GM19438 (cell line): ENCODE measurements at regions not wholly inside any gene's neighbourhood (a gene's known extent, or its start where the extent isn't known, plus 50 kb on each side); places are given as distances from the start of the nearest gene placed in this dataset.

ENCODE experiments used
- ATAC-seq: cut with Tn5 transposase; IDR thresholded peaks from one replicate; pipeline ENCODE4 v1.9.1; 2021; ENCODE audit warnings: low read depth; ENCODE audit not compliant: unreplicated experiment

DNA sequence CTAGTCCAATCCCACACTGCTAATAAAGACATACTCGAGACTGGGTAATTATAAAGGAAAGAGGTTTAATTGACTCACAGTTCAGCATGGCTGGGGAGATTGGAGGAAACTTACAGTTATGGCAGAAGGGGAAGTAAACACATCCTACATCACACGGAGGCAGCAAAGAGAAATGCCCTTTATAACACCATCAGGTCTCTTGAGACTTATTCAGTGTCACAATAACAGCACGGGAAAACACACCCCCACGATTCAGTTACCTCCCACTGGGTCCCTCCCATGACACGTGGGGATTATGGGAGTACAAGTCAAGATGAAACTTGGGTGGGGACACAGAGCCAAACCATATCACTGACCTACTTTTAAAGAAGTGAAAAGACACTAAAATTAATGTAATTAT, 1130.4 kb upstream of the SLC10A2 start:
- no peak for ATAC-seq

DNA sequence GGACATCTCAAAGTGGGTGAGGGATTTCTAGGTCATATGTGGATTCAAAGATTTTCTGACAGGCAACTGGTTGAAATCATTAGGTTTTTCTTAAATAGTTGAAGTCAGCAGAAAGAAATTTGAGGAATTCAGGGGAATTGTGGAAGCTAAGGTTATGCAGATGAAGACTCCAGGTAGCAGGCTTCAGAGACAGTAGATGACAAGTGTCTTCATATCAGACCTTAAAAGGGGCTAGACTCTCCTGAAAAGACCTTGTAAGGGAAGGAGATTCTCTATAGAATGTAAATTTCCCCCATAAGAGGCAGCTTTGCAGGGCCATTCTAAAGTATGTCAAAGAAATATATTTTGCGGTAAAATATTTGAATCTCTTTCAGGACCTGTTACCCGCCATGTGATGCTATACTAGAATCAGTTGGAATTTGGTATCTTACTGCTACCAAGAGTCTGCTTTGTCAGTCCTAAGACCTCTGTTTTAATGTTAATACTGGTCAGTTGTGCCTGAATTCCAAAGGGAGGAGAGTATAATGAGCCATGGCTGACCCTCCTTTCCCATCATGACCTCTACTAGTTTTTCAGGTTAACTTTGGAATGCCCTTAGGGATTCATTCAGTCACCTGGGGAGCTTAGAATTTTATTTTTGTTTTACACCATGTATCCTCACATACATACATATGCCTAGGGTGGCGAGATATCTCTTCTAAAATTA, 1115.5 kb upstream of the SLC10A2 start:
- ATAC-seq, result no peak

DNA sequence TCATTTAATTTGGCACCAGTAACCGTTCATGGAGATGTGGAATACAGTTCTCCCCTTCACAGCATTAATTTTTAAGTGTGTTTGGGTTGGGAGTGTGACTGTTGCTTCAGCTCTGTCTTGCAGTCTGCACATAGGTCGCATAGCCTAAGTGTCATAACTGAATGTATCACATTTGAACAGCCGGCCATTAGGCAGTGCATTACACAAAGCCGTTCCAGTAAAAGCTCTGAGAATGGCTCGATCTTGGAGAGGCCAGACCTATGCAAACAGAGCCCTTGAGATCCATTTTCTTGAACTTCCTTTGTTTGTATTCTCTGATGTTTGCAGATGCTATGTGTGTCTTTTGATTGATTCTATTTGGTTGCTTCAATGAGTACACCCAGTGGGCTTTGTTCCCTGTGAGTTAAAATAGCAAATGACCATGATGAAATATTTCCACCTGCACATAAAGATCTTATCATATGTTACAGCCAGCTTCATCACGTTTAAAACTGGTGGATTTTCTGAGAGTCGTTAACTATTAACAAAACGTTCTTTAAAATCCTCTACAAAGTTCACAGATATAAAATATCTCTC, 1104.9 kb upstream of the SLC10A2 start:
- ATAC-seq, result no peak

DNA sequence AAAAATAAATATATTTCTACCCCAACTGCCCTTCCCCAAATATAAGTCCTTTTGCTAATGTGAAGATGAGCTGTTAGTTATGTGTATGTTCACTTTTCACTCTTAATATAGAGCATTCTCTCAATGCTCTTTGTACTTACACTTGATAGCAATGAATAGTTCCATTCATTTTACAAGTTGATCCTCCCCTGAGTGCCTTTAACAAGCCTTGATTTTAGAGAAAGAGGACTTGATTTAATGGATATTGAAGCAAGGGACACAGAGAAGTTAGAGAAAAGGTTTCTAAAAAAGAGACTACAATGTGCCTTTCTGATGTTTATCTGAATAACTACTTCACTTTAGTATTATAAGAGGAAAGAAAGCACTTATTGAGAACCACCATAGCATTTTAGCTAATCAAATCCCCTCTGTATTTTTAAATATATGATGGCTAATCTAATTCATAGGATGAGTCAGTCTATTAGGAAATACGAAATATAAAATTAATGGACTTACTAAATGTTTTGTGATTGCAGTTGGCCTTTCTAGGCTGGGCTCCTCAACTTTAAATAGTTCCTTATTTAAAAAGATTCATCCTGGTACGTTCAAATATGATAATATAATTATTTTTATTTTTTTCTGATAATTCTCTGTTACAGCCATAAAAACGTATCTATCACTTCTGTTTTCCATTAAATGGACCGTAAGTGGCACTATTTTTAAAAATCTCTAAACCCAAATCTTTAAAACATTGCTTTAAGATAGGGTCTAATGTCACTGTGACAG, 1097.8 kb upstream of the SLC10A2 start:
- no peak for ATAC-seq

DNA sequence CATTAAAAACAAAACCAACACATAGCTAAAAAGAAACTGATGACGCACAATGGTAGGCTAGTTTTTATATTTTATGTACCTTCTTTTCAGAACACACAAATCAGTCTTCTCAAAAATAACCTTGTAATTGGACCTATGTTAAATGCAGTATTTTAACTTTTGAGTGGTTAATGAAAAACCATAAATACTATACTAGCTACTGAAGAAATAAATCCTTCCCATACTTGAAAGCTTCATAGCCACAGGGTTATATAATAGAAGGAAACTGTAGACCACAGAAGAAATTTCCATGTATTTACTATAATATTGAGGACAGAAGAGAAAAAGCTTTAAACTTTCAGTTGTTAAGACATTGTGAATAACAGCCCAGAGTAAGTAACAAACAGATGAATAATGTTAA, 1094.3 kb upstream of the SLC10A2 start:
- ATAC-seq, result no peak

DNA sequence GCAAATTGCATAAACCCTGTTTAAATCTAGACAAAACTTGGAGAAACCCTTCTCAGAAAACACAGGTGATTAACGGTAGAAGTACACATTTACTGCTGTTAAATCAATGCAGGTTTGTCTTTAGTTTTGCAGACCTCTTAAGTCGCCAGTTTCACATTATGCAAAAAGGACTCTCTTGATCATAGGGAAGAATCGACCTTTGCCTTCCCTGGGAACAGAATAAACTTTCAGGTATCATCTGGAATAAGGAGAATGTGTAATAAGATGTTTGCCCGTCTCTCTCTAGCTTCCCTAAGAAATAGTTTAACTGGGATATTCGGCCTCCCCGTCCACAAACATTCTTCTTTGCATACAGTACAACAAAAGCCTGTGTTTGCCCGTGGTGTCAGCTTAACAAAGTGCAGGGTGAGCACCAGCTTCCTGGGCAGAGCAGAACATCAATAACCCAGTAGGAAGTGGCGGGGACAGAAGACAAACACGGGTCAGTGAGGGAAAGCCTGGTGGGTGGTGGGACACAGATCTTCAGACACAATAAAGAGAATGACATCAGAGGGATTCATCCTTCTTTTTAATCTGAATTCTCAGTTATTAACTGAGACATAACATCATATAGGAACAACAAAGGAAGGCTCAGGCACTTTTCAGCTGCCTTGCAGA, 1077.7 kb upstream of the SLC10A2 start:
- ATAC-seq, result no peak

DNA sequence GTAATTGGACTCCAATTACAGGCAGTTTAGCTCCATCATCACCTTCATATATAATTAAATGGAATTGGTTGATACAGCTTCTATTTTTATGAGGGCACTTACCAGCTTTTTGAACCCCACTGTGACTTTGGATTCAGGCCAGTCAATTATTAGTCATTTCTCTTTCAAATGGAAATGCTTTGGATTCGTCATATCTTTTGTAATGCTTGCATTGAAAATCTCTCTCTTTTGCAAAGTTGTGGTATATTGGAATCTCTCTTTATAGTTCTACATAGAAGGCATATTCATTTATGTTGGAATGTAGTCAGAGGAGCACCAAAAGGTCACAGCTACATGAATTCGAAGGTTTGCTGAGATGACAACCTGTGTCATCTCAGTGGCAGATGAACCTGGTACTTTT, 1074.3 kb upstream of the SLC10A2 start:
- ATAC-seq, result no peak

DNA sequence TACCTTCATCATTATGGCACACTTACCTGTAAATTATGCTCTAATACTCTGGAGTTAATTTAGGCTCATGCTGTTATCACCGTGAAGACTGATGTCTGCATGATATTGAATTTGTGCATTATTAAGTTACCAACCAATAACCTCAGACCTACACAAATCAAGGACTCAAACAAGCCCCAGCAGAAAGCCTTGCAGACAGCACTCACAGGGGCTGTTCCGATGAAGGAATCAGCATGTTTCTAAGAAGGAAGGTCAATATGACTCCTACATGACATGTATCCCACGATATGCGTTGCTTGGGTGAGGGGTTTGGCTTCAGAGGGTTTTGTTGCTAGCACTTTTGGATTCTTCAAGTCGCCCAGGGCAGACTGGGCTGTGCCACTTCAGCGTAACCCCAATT, 1071.2 kb upstream of the SLC10A2 start:
- no peak for ATAC-seq

DNA sequence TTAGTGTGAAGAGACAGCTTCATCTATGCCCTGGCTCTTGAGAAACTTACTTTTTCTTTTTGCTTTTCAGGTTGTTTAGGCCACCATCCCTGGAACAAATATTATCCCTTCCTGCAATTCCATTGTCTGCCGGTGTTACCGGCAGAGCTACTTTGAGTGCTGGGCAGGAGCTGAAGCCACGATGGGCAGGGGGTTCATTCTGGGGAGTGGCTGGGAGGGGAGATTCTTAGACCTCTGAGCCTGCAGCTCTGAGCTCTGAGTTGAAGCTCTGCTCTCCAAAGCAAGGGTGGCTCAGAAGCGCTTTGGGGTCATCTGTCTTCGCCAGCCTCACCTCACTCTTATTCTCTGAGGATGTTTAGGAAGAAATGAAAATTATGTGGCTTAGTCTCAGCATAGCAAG, 1066.6 kb upstream of the SLC10A2 start:
- no peak for ATAC-seq

DNA sequence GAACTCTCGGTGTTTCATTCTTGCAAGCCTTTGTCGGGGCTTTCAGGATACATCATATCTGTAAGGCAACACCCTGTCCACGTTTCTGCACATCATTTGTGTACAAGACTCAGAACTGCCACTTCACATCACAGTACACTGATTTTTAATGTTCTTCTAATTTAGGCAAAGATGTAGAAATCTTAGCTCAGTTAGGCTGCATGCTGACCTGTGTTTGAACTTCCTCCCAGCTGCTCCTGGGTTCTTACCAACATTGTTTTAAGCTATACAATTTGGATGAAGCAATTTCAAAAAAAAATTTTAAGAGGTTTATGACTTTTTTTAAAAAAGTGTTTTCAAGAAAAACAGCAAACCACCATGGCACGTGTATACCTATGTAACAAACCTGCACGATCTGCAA, 1047.9 kb upstream of the SLC10A2 start:
- ATAC-seq, result no peak

DNA sequence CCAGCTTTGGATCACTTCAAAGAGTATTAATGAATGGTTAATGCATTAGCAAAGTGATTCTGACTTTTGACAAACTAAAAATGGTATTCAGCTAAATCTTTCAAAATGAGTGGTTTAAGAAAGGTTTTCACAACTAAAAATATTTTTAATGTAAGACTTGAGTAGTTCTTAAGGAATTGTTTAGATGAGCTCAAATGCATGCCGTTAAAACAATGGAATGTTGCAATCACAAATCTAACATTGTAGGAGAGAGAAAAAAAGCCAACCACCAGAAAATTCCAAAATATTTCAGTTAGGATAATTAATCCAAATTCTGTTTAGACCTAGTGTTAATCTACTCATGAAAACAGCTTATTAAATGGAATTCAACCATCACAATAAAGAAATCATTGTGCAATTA, 1044.8 kb upstream of the SLC10A2 start:
- ATAC-seq, result no peak

DNA sequence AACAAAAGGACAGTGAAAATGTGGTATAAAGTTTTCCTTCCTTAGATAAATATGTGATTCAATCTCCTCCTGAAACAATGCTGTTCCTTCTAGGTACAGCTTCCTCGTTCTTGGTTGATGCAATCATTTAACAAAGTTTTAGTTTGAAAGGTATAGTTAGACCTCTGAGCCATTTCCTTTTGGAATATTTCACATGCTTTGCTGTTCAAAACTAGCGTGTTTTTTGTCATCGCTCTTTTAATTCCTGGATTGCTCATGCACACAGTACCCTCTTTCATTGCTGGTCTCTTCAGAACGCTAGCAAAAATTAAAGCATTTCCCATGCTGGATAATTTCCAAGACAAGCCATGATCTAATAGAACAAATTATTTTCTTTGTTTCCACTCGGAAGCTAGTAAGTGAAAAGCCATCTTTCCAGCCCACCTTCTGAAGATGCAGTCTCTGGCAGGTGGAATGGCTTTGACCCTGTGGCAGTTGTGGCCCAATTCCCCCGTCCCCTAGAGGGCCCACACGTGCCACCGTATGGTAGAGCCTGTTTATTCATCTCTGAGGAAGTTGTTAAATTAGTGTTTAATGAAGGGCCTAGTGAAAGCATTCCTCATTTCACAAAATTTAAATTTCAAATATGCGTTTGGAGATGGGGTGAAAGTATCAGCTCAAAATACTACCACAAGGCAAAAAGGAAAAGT, 1040.6 kb upstream of the SLC10A2 start:
- ATAC-seq, result no peak

DNA sequence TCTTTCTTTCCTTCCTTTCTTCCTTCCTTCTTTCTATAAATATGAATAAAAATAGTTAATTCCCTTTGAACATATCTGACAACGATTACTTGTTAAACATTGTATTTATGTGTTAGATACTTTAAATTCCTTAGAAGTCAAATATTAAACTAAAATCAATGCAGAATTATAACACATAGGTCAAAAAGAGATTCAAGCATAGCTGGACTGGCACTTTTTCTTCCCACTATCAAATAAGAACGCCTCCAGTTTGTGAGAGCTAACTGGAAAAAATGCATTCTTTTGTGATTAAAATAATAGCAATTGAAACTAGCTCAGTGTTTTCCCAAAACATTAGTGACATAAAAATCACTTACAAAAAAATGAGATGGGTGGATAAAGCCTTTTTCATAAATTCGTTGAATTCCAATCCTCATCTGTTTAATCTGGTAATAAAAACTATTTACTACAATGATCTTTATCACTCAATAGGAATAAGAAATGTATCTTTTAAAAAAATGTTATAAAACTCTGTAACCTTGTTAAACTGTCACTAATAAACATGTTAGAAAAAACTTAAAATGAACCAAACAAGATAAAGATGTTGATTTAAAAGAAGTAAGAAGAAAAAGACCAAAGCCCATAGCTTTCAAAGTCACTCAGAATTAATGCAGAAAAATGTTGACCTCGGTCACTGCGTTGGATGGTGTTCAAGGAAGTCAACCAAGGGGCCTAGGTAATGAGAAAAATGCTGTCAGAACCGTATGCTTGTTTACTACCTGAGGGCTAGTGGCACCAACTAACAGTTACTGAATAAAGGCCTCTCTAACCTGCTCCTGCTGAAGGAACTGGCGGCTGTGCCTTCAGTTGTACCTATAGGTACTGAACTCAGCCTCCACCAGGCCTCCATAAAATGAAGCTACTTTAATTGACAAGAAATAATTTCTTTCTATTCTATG, 1039.5 kb upstream of the SLC10A2 start:
- ATAC-seq, result no peak

DNA sequence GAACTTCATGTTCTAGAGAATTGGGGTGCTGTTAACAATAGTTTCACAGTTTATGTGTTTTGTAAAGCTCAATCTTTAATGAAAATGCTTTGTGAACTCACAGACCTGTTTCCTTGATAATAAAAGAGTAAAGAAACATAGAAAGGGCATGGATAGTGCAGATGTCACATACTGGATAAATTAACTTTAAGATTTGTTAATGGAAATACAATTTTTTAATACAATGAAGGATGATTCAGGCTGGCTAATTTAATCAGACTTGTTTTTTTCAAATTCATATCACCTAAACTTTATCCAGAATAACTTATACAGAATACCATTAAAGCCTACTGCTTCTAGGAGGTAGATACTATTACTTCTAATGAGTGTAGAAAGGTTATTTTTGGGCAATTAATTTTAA, 1033.5 kb upstream of the SLC10A2 start:
- ATAC-seq, result no peak

DNA sequence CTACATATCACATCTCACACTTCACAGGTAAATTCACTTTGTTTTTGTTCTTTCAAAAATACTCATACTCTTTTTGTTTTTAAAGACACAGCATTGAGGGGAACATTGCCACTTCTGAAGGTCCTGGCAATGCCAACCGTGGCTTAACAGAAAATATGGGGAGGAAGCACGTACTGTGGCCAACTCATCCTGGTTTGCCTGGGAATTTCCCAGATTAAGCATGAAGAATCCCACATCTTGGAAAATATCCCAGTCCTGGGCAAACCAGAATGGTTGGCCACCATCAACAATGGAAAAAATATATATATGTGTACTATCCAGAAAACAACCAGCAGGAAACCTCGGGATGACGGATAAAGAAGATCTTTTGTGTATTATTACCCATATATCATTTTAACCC, 1032.2 kb upstream of the SLC10A2 start:
- no peak for ATAC-seq

DNA sequence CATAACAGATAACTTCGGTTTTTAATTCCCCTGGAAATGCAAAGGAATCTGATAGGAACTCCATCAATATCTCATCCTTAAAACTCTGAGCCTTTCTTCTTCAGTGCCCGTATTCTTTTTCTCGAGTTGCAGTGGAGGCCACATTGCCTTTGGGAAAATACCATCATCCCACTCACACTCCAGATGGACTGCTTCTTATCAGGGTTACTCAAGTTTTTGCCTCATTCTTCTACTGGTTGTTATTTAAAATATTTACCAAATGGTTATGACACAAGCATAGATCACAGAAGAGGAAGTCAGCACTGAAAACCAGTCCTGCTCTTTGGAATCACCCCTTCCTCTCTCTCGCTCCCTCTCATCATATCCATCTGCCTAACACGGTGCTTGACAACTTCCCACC, 1020.5 kb upstream of the SLC10A2 start:
- ATAC-seq, result no peak

DNA sequence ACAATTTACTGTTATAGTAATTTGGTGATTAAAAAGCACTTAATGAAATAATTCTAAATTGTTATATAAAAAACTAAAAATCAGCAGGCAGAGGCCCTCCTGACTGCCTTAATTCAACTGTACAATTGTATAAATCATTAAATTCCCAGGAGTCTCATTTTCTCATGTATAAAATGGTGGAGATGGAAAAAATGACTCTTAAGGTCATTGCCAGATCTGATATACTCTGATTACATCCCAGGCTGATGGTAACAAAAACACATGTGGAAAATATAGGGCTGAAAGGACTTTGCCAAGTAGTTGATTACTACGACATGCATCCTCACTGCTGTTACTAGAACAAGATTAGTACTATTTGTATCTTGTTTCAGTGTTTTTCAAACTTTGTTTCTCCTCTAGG, 1020.0 kb upstream of the SLC10A2 start:
- ATAC-seq, result no peak

DNA sequence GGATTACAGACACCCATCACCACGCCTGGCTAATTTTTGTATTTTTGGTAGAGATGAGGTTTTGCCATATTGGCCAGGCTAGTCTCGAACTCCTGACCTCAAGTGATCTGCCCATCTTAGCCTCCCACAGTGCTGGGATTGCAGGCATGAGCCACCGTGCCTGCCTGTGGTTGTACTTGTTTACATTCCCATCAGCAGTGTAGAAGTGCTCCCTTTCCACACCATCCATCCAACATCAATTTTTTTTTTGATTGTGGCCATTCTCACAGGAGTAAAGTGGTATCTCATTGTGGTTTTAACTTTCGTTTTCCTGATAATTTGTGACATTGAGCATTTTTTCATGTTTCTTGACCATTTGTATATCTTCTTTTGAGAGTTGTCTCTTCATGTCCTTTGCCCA, 1019.4 kb upstream of the SLC10A2 start:
- no peak for ATAC-seq

DNA sequence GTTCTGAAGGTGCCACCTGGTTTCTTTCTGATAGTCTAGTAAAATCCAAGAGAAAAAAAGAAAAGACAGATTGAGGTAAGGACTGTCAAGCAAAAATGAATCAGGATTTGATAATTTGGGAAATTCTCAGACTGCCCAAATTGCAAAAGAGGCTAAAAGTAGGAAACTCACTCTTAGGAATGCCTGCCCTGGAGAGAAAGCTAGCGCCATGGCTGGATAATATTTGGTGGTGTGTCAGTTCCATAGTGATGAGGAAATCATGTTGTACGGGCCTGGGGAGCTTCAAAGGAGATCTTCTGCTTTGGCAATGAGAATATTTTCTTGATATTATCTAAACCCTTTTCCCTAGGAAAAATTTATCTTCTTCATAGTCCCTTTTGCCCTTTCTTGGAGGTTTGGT, 1008.1 kb upstream of the SLC10A2 start:
- ATAC-seq, result no peak

DNA sequence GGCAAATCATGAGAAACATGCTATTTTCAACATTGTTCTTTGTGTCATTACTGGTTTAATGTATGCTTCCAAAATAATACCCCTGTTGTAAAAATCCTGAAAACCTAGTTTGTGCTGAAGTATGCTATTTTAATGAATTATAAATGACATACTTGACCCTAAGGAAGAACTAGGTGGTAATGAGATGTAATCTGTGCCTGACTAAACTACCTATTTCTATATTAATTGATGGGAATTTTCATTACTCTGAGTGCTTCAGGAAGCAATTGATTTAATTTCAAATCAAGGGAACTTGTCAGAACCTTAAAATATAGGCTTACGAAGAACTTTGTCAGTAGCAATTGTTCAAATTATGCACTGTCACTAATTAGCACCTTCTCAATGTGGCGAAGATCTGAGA, 1005.6 kb upstream of the SLC10A2 start:
- ATAC-seq, result no peak
